ENCODE measurements at regions not wholly inside any gene's neighbourhood (a gene's known extent, or its start where the extent isn't known, plus 50 kb on each side); places are given as distances from the start of the nearest gene placed in this dataset.
"Not testable (repeated sequence)": the region's sequence is repeated elsewhere in the genome, so short reads cannot be mapped to it uniquely, and the experiment has no call there.

GRCh38 chr20:43355610-43356009 lies 102.1 kb upstream of the SRSF6 start:
- Histone ChIP-seq H3F3A (ENCODE audit: insufficient read depth, low read length) (no peaks in the 10 kb centered on the region), H3K27ac (ENCODE audit: low read depth, low read length, poor library complexity, severe bottlenecking) (no peak overlapping the region), H2AFZ (ENCODE audit: low read length) (no peak overlapping the region), H3K9ac (ENCODE audit: low read length) (no peak overlapping the region), H3K27me3 (ENCODE audit: insufficient read depth, low read length) (peaks cover 3% of the 10 kb centered on the region; the same call in 1 of the 2 replicates), H3K4me3 (ENCODE audit: low read depth, low read length, poor library complexity, severe bottlenecking) (no peak overlapping the region), H3K36me3 (ENCODE audit: insufficient read depth, low read length) (no peaks in the 10 kb centered on the region), H3K9me2 (ENCODE audit: low read depth, low read length) (no peaks in the 10 kb centered on the region), H3K79me2 (ENCODE audit: insufficient read depth, low read length) (no peaks in the 10 kb centered on the region), H3K4me1 (ENCODE audit: insufficient read depth, low read length, severe bottlenecking) (no peaks in the 10 kb centered on the region), H4K20me1 (ENCODE audit: insufficient read depth, low read length) (no peaks in the 10 kb centered on the region), H3K4me2 (ENCODE audit: low read length) (no peak overlapping the region), H3K9me3 (ENCODE audit: low read length) (no peaks in the 10 kb centered on the region)
- TF ChIP-seq EZH2 (IDR thresholded peaks at IDR 0.05; ENCODE audit: borderline replicate concordance, low read length) (no peak), CTCF (IDR thresholded peaks at IDR 0.05; ENCODE audit: low read length) (no peak)

GRCh38 chr20:43352996-43353395 lies 104.7 kb upstream of the SRSF6 start:
- Histone ChIP-seq H3K36me3 (ENCODE audit: insufficient read depth, low read length) (no peaks in the 10 kb centered on the region), H3K27ac (ENCODE audit: low read depth, low read length, poor library complexity, severe bottlenecking) (no peak overlapping the region)

GRCh38 chr20:43350694-43351093 lies 107.0 kb upstream of the SRSF6 start:
- not testable (repeated sequence) for H3K9me3 ChIP-seq (ENCODE audit: low read length); H4K20me1 ChIP-seq (ENCODE audit: insufficient read depth, low read length); H3K9ac ChIP-seq (ENCODE audit: low read length); H3K4me1 ChIP-seq (ENCODE audit: insufficient read depth, low read length, severe bottlenecking); H3K27ac ChIP-seq (ENCODE audit: low read depth, low read length, poor library complexity, severe bottlenecking); H3K9me2 ChIP-seq (ENCODE audit: low read depth, low read length); H3K4me2 ChIP-seq (ENCODE audit: low read length); H3K36me3 ChIP-seq (ENCODE audit: insufficient read depth, low read length); H2AFZ ChIP-seq (ENCODE audit: low read length); H3K4me3 ChIP-seq (ENCODE audit: low read depth, low read length, poor library complexity, severe bottlenecking); H3F3A ChIP-seq (ENCODE audit: insufficient read depth, low read length); H3K79me2 ChIP-seq (ENCODE audit: insufficient read depth, low read length); H3K27me3 ChIP-seq (ENCODE audit: insufficient read depth, low read length)

More at GRCh38 chr20:43352996-43353395, 104.7 kb upstream of the SRSF6 start:
- TF ChIP-seq EZH2 (IDR thresholded peaks at IDR 0.05; ENCODE audit: borderline replicate concordance, low read length) (no peak), CTCF (IDR thresholded peaks at IDR 0.05; ENCODE audit: low read length) (no peak)
- Histone ChIP-seq H3K79me2 (ENCODE audit: insufficient read depth, low read length) (no peaks in the 10 kb centered on the region), H3F3A (ENCODE audit: insufficient read depth, low read length) (no peaks in the 10 kb centered on the region), H3K4me2 (ENCODE audit: low read length) (no peak overlapping the region), H3K9me3 (ENCODE audit: low read length) (no peaks in the 10 kb centered on the region), H3K9me2 (ENCODE audit: low read depth, low read length) (no peaks in the 10 kb centered on the region), H2AFZ (ENCODE audit: low read length) (no peak overlapping the region), H3K27me3 (ENCODE audit: insufficient read depth, low read length) (no peaks in the 10 kb centered on the region), H3K9ac (ENCODE audit: low read length) (no peak overlapping the region), H4K20me1 (ENCODE audit: insufficient read depth, low read length) (no peaks in the 10 kb centered on the region), H3K4me3 (ENCODE audit: low read depth, low read length, poor library complexity, severe bottlenecking) (no peak overlapping the region), H3K4me1 (ENCODE audit: insufficient read depth, low read length, severe bottlenecking) (no peaks in the 10 kb centered on the region)

GRCh38 chr20:43349841-43350240 lies 107.9 kb upstream of the SRSF6 start:
- Histone ChIP-seq H3K79me2 (ENCODE audit: insufficient read depth, low read length) (no peaks in the 10 kb centered on the region), H3K9me3 (ENCODE audit: low read length) (no peaks in the 10 kb centered on the region), H3K4me2 (ENCODE audit: low read length) (no peak overlapping the region), H4K20me1 (ENCODE audit: insufficient read depth, low read length) (no peaks in the 10 kb centered on the region), H3K9ac (ENCODE audit: low read length) (no peak overlapping the region), H3K9me2 (ENCODE audit: low read depth, low read length) (no peaks in the 10 kb centered on the region), H3K4me3 (ENCODE audit: low read depth, low read length, poor library complexity, severe bottlenecking) (no peak overlapping the region), H3K36me3 (ENCODE audit: insufficient read depth, low read length) (no peaks in the 10 kb centered on the region), H3K27ac (ENCODE audit: low read depth, low read length, poor library complexity, severe bottlenecking) (no peak overlapping the region), H2AFZ (ENCODE audit: low read length) (no peak overlapping the region), H3K27me3 (ENCODE audit: insufficient read depth, low read length) (no peaks in the 10 kb centered on the region), H3K4me1 (ENCODE audit: insufficient read depth, low read length, severe bottlenecking) (no peaks in the 10 kb centered on the region), H3F3A (ENCODE audit: insufficient read depth, low read length) (no peaks in the 10 kb centered on the region)
- TF ChIP-seq EZH2 (IDR thresholded peaks at IDR 0.05; ENCODE audit: borderline replicate concordance, low read length): no peak

GRCh38 chr20:43347839-43348238 lies 109.9 kb upstream of the SRSF6 start:
- not testable (repeated sequence) for H3F3A ChIP-seq (ENCODE audit: insufficient read depth, low read length); H4K20me1 ChIP-seq (ENCODE audit: insufficient read depth, low read length); H3K27me3 ChIP-seq (ENCODE audit: insufficient read depth, low read length); H2AFZ ChIP-seq (ENCODE audit: low read length); H3K27ac ChIP-seq (ENCODE audit: low read depth, low read length, poor library complexity, severe bottlenecking); H3K36me3 ChIP-seq (ENCODE audit: insufficient read depth, low read length); H3K4me3 ChIP-seq (ENCODE audit: low read depth, low read length, poor library complexity, severe bottlenecking); H3K9me2 ChIP-seq (ENCODE audit: low read depth, low read length); H3K9me3 ChIP-seq (ENCODE audit: low read length); H3K4me2 ChIP-seq (ENCODE audit: low read length); H3K4me1 ChIP-seq (ENCODE audit: insufficient read depth, low read length, severe bottlenecking); H3K9ac ChIP-seq (ENCODE audit: low read length); H3K79me2 ChIP-seq (ENCODE audit: insufficient read depth, low read length)

All from OCI-LY1 (cell line).